ENCODE measurements at regions not wholly inside any gene's neighbourhood (a gene's known extent, or its start where the extent isn't known, plus 50 kb on each side); places are given as distances from the start of the nearest gene placed in this dataset.
"Not testable (repeated sequence)": the region's sequence is repeated elsewhere in the genome, so short reads cannot be mapped to it uniquely, and the experiment has no call there.

GRCh38 chr5:72702881-72703434 lies 113.5 kb upstream of the TNPO1 start:
- 94% methylated on average over 3 of the region's 5 CpGs; no CpG with 5 or more reads in 1 of the 2 experiments for WGBS, 2 experiments (ENCODE audit: extremely low coverage in 1 of 2, insufficient coverage in 1 of 2, insufficient read length in 1 of 2, insufficient replicate concordance in 2 of 2, low coverage in 1 of 2, low lambda C conversion rate in 2 of 2, missing lambda C conversion rate in 1 of 2)
- H2BK15ac ChIP-seq (ENCODE audit: low read length), result no peak overlapping the region
- no peaks in the 10 kb centered on the region for H3K23me2 ChIP-seq (ENCODE audit: low read depth, low read length)
- H3K14ac ChIP-seq (ENCODE audit: insufficient read length), result no peak overlapping the region
- no peaks in the 10 kb centered on the region for H4K20me1 ChIP-seq (replicated peaks in 1 of 2; ENCODE audit: control insufficient read depth in 1 of 2, insufficient read depth in 2 of 2, low read length in 2 of 2)
- DNase-seq (ENCODE audit: low read depth in 1 of 2, low spot score in 2 of 2) (no peak), FAIRE-seq (no peak)
- H2AFZ ChIP-seq (ENCODE audit: low read length), result peak overlapping the region; percentile 40
- no peak overlapping the region for H2BK12ac ChIP-seq (ENCODE audit: low read depth, low read length)
- TF ChIP-seq TAF1 (IDR thresholded peaks at IDR 0.05; ENCODE audit: low read depth, low read length), result no peak
- TF ChIP-seq SP4 (IDR thresholded peaks at IDR 0.05; ENCODE audit: low read length), result no peak
- H2BK20ac ChIP-seq (ENCODE audit: low read length), result no peak overlapping the region
- no peaks in the 10 kb centered on the region for H3K79me2 ChIP-seq (ENCODE audit: control insufficient read depth in 1 of 2, insufficient read depth in 2 of 2, low read length in 2 of 2)
- H3K9ac ChIP-seq (replicated peaks in 1 of 4; ENCODE audit: extremely low read depth in 1 of 4, low read depth in 3 of 4, low read length in 3 of 4), result no peak overlapping the region
- no peak overlapping the region for H3K27ac ChIP-seq (ENCODE audit: low read depth, low read length)
- POLR2A ChIA-PET (ENCODE audit: partially characterized antibody), result no interaction called here
- H3K4me1 ChIP-seq (replicated peaks in 1 of 4; ENCODE audit: control insufficient read depth in 3 of 4, insufficient read depth in 4 of 4, low read length in 3 of 4), result peaks cover 0 to 3% (median 0%) of the 10 kb centered on the region in 4 experiments; a peak in 1 of 7 replicates
- no peak overlapping the region for H4K5ac ChIP-seq (ENCODE audit: insufficient read length, low read depth, low read length)
- H3K56ac ChIP-seq (replicated peaks; ENCODE audit: insufficient read length, low read depth, low read length), result no peak overlapping the region
- no peak overlapping the region for H4K91ac ChIP-seq (replicated peaks; ENCODE audit: insufficient read length, low read length)
- H2BK120ac ChIP-seq (replicated peaks; ENCODE audit: low read depth, low read length), result no peak overlapping the region
- H3K79me1 ChIP-seq (ENCODE audit: low read depth, low read length), result no peaks in the 10 kb centered on the region
- no peaks in the 10 kb centered on the region for H3K9me3 ChIP-seq (ENCODE audit: insufficient read depth in 2 of 2, low read depth in 1 of 2, low read length in 1 of 2)
- no peak overlapping the region for H2AK5ac ChIP-seq (ENCODE audit: low read depth, low read length)
- no peak overlapping the region for H3K4ac ChIP-seq (replicated peaks; ENCODE audit: insufficient read length, low read depth, low read length)
- H3K4me2 ChIP-seq (ENCODE audit: insufficient read depth in 1 of 2, low read depth in 2 of 2, low read length in 2 of 2), result no peak overlapping the region
- H3K23ac ChIP-seq (ENCODE audit: insufficient read length), result no peak overlapping the region
- H3K18ac ChIP-seq (ENCODE audit: extremely low read depth, low read length), result no peak overlapping the region
- CTCF ChIA-PET (ENCODE audit: partially characterized antibody), result no interaction called here
- no peaks in the 10 kb centered on the region for H3K36me3 ChIP-seq (ENCODE audit: control insufficient read depth in 2 of 4, insufficient read depth in 4 of 4, low read length in 3 of 4)
- no peak overlapping the region for H4K8ac ChIP-seq (ENCODE audit: extremely low read depth, insufficient read depth, low read length)
- no peak overlapping the region for H2BK5ac ChIP-seq (ENCODE audit: low read depth, low read length)
- no peaks in the 10 kb centered on the region for H3K27me3 ChIP-seq (replicated peaks in 1 of 4; ENCODE audit: control insufficient read depth in 3 of 4, extremely low read depth in 1 of 4, insufficient read depth in 3 of 4, low read length in 3 of 4)
- no peak overlapping the region for H3K4me3 ChIP-seq (ENCODE audit: extremely low read depth in 1 of 4, insufficient read depth in 2 of 4, low read depth in 3 of 4, low read length in 4 of 4)

- H2AFZ ChIP-seq (ENCODE audit: low read length); H3K27me3 ChIP-seq (replicated peaks in 1 of 4; ENCODE audit: control insufficient read depth in 3 of 4, extremely low read depth in 1 of 4, insufficient read depth in 3 of 4, low read length in 3 of 4); H3K9ac ChIP-seq (replicated peaks in 1 of 4; ENCODE audit: extremely low read depth in 1 of 4, low read depth in 3 of 4, low read length in 3 of 4); H3K27ac ChIP-seq (ENCODE audit: low read depth, low read length); H3K18ac ChIP-seq (ENCODE audit: extremely low read depth, low read length); H2AK5ac ChIP-seq (ENCODE audit: low read depth, low read length); H3K14ac ChIP-seq (ENCODE audit: insufficient read length); H2BK12ac ChIP-seq (ENCODE audit: low read depth, low read length); H3K23me2 ChIP-seq (ENCODE audit: low read depth, low read length); H4K91ac ChIP-seq (replicated peaks; ENCODE audit: insufficient read length, low read length); H3K79me1 ChIP-seq (ENCODE audit: low read depth, low read length); H3K4ac ChIP-seq (replicated peaks; ENCODE audit: insufficient read length, low read depth, low read length); H4K20me1 ChIP-seq (replicated peaks in 1 of 2; ENCODE audit: control insufficient read depth in 1 of 2, insufficient read depth in 2 of 2, low read length in 2 of 2); H2BK5ac ChIP-seq (ENCODE audit: low read depth, low read length); H3K23ac ChIP-seq (ENCODE audit: insufficient read length); POLR2A ChIA-PET (ENCODE audit: partially characterized antibody); H3K4me2 ChIP-seq (ENCODE audit: insufficient read depth in 1 of 2, low read depth in 2 of 2, low read length in 2 of 2); H3K56ac ChIP-seq (replicated peaks; ENCODE audit: insufficient read length, low read depth, low read length); H4K8ac ChIP-seq (ENCODE audit: extremely low read depth, insufficient read depth, low read length); H3K4me3 ChIP-seq (ENCODE audit: extremely low read depth in 1 of 4, insufficient read depth in 2 of 4, low read depth in 3 of 4, low read length in 4 of 4); H4K5ac ChIP-seq (ENCODE audit: insufficient read length, low read depth, low read length); CTCF ChIA-PET (ENCODE audit: partially characterized antibody); H2BK20ac ChIP-seq (ENCODE audit: low read length); H3K36me3 ChIP-seq (ENCODE audit: control insufficient read depth in 2 of 4, insufficient read depth in 4 of 4, low read length in 3 of 4); H3K4me1 ChIP-seq (replicated peaks in 1 of 4; ENCODE audit: control insufficient read depth in 3 of 4, insufficient read depth in 4 of 4, low read length in 3 of 4); H3K79me2 ChIP-seq (ENCODE audit: control insufficient read depth in 1 of 2, insufficient read depth in 2 of 2, low read length in 2 of 2); H3K9me3 ChIP-seq (ENCODE audit: insufficient read depth in 2 of 2, low read depth in 1 of 2, low read length in 1 of 2); H2BK120ac ChIP-seq (replicated peaks; ENCODE audit: low read depth, low read length); H2BK15ac ChIP-seq (ENCODE audit: low read length); FAIRE-seq; DNase-seq (ENCODE audit: low read depth in 1 of 2, low spot score in 2 of 2): not testable (repeated sequence)
Observed at GRCh38 chr5:72702105-72702504, 114.4 kb upstream of the TNPO1 start.

Data from H1 (cell line).